Fibroblast of pulmonary artery (primary cell): ENCODE measurements at regions not wholly inside any gene's neighbourhood (a gene's known extent, or its start where the extent isn't known, plus 50 kb on each side); places are given as distances from the start of the nearest gene placed in this dataset.

Experiments used
- DNase-seq: peaks from one replicate; pipeline ENCODE4 v3.0.0-alpha.2; 2010; ENCODE audit warnings: low read depth
- H3K4me3 ChIP-seq: replicated peaks from 2 replicates; pipeline ENCODE4 v1.5.1; 2011; ENCODE audit warnings: low read depth, mild to moderate bottlenecking, control low read depth, low read length, moderate library complexity
- CTCF ChIP-seq: IDR thresholded peaks from 2 replicates; pipeline ENCODE4 v1.5.1; 2011; ENCODE audit warnings: mild to moderate bottlenecking, control low read depth, low read length, inconsistent platforms; ENCODE audit errors: missing control alignments

- TF ChIP-seq CTCF, result no peak
- DNase-seq, result no peak
- no peak overlapping the region for H3K4me3 ChIP-seq
Observed at GRCh38 chr7:10034843-10035556, 938.7 kb upstream of the PHF14 start.

- no peak for TF ChIP-seq CTCF
Observed at GRCh38 chr7:10036693-10037092, 937.0 kb upstream of the PHF14 start.

GRCh38 chr7:10038351-10038750, 935.3 kb upstream of the PHF14 start:
- no peak for TF ChIP-seq CTCF
- no peak for DNase-seq
- no peak overlapping the region for H3K4me3 ChIP-seq

More at GRCh38 chr7:10036693-10037092, 937.0 kb upstream of the PHF14 start:
- H3K4me3 ChIP-seq, result no peak overlapping the region
- no peak for DNase-seq

- DNase-seq, result no peak
- no peak for TF ChIP-seq CTCF
- no peak overlapping the region for H3K4me3 ChIP-seq
Observed at GRCh38 chr7:10040674-10041073, 933.0 kb upstream of the PHF14 start.

- no peak for DNase-seq
- no peak for TF ChIP-seq CTCF
- H3K4me3 ChIP-seq, result no peak overlapping the region
Observed at GRCh38 chr7:10070899-10071298, 902.8 kb upstream of the PHF14 start.

- TF ChIP-seq CTCF, result no peak
- DNase-seq, result no peak
- no peak overlapping the region for H3K4me3 ChIP-seq
Observed at GRCh38 chr7:10075866-10076265, 897.8 kb upstream of the PHF14 start.
